Thoracic aorta (tissue), 2 donors: ENCODE measurements at regions not wholly inside any gene's neighbourhood (a gene's known extent, or its start where the extent isn't known, plus 50 kb on each side); places are given as distances from the start of the nearest gene placed in this dataset.

Experiments
- ATAC-seq: fragments of 150-250 bp; one replicate; pipeline ENCODE4 v1.8.0; 2017; ENCODE audit warnings: low read depth; ENCODE audit not compliant: insufficient number of reproducible peaks, low FRiP score
- DNase-seq: peaks from one replicate; pipeline ENCODE4 v3.0.0-alpha.2; 2020; ENCODE audit warnings: low spot score
- H3K27ac ChIP-seq, 2 donors: fragments of 200-600 bp; sonication (generic); 1 replicate in 1 of 2; 2 replicates in 1 of 2; pipeline ENCODE4 v1.5.1; 2016; ENCODE audit warnings: mild to moderate bottlenecking in 2 of 2, moderate library complexity in 2 of 2
- H3K27me3 ChIP-seq: fragments of 200-600 bp; sonication (generic); replicated peaks from 2 replicates; pipeline ENCODE4 v1.6.0; 2016; ENCODE audit warnings: mild to moderate bottlenecking; ENCODE audit not compliant: insufficient read depth
- H3K36me3 ChIP-seq: fragments of 200-600 bp; sonication (generic); one replicate; pipeline ENCODE4 v1.5.1; 2016
- H3K4me1 ChIP-seq, 2 donors: fragments of 200-600 bp; sonication (generic); 1 replicate in 1 of 2; 2 replicates in 1 of 2; pipeline versions ENCODE4 v1.5.1 to v1.6.0; 2016; ENCODE audit warnings: low read depth in 2 of 2, mild to moderate bottlenecking in 1 of 2; ENCODE audit not compliant: control insufficient read depth in 1 of 2
- H3K4me3 ChIP-seq: fragments of 200-600 bp; sonication (generic); 2 replicates; pipeline ENCODE4 v1.5.1; 2016; ENCODE audit warnings: mild to moderate bottlenecking
- H3K9me3 ChIP-seq: fragments of 200-600 bp; sonication (generic); 2 replicates; pipeline ENCODE4 v1.5.1; 2016
- TF ChIP-seq, protein P1 (sequence below): fragments of 200-600 bp; sonication (generic); IDR thresholded peaks from one replicate; pipeline ENCODE4 v1.5.1; 2019; ENCODE audit warnings: antibody characterized with exemption

DNA sequence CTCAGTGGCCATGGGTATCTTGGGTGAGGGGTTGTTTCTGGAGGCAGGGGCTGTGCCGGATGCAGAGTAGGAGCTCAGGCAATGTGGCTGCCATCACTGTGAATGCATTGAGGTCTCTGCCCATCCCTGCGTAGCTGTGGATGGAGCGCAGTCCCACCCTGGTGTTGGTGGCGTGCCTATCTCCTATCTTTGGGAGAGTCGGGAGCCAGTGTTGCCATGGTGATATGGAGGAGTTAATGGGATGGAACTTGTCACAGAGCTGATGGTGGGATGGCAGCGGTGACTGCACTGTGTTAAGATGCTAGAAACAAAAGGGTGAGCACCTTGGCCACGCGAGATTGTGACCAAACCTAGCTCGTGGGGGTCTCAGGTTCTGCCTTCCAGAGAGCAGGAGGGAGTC, 197.3 kb downstream of the MELK start:
- no peaks in the 10 kb centered on the region for H3K27me3 ChIP-seq
- no peak overlapping the region for H3K4me3 ChIP-seq
- H3K9me3 ChIP-seq = no peaks in the 10 kb centered on the region
- ATAC-seq = no peak
- no peak overlapping the region for H3K27ac ChIP-seq
- no peak for DNase-seq
- TF ChIP-seq, protein P1, sequence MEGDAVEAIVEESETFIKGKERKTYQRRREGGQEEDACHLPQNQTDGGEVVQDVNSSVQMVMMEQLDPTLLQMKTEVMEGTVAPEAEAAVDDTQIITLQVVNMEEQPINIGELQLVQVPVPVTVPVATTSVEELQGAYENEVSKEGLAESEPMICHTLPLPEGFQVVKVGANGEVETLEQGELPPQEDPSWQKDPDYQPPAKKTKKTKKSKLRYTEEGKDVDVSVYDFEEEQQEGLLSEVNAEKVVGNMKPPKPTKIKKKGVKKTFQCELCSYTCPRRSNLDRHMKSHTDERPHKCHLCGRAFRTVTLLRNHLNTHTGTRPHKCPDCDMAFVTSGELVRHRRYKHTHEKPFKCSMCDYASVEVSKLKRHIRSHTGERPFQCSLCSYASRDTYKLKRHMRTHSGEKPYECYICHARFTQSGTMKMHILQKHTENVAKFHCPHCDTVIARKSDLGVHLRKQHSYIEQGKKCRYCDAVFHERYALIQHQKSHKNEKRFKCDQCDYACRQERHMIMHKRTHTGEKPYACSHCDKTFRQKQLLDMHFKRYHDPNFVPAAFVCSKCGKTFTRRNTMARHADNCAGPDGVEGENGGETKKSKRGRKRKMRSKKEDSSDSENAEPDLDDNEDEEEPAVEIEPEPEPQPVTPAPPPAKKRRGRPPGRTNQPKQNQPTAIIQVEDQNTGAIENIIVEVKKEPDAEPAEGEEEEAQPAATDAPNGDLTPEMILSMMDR = no peak
- no peaks in the 10 kb centered on the region for H3K4me1 ChIP-seq
- no peaks in the 10 kb centered on the region for H3K36me3 ChIP-seq

DNA sequence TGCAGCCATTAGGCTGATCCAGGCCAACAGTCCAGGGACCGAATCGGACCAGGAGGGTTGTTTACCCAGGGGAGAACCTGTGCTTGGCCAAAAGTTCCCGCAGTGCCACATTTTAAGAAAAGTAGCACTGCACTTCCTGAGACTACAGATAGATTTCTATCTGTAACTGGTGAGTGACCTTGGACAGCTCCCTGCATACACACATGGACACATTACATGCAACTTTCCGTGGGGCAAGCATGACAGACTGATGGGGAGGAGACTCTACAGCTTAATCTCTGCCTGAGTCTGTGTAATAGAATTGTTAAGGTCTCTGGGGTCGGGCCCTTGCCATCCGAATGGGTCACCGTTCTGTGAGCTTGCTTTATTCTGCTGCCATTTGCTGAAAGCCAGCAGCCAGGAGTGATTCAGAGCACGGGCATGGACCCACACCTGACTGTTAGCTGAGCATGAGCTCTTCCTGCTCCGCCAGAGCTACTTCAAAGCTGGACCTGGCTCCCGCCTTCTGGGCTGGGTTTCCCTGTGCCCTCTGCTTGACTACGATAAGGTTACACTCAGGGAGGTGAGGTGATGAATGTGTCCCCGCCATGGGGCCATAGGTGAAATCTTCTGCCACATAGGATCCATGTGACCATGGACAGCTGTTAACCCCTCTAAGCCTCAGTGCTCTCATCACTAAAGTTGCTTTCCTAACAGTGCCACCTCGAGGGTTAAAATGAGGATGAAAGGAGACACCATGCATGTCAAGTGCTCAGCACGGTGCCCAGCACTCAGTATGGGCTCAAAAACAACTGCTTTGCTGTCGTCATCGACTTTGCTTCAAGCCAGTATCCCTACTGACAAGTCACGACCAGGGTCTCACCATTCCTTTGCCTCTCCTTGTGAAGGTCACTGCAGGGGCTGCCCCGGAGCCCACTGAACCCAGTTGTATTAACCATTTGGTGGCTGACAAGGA, 200.0 kb downstream of the MELK start:
- Histone ChIP-seq H3K4me1 (no peaks in the 10 kb centered on the region), H3K9me3 (no peaks in the 10 kb centered on the region), H3K36me3 (no peaks in the 10 kb centered on the region), H3K27ac (no peak overlapping the region), H3K27me3 (no peaks in the 10 kb centered on the region), H3K4me3 (no peak overlapping the region)
- TF ChIP-seq, protein P1 = no peak
- ATAC-seq (no peak), DNase-seq (no peak)

DNA sequence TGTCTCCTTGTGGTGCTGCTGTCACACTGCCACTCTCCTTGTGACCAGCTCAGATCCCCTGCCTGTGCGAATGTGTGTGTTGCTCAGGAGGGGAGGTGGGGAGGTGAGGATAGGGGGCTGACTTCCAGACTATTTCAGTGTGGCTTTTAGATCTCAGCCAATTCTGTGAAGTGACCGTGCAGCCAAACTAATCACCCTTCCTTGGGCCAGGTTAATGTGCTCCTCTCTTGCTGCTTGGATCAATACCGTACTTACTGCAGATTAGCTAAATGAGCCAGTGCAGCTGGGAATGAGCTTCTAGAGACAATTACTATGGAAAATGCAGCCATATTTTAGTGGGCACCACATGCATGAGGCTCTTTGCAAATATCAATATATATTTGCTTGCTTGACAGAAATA, 206.0 kb downstream of the MELK start:
- H3K9me3 ChIP-seq = no peaks in the 10 kb centered on the region
- no peaks in the 10 kb centered on the region for H3K4me1 ChIP-seq
- H3K27me3 ChIP-seq = no peaks in the 10 kb centered on the region
- ATAC-seq (no peak), DNase-seq (no peak)
- H3K36me3 ChIP-seq = no peaks in the 10 kb centered on the region
- H3K27ac ChIP-seq = no peak overlapping the region
- TF ChIP-seq, protein P1 = no peak
- H3K4me3 ChIP-seq = no peak overlapping the region

DNA sequence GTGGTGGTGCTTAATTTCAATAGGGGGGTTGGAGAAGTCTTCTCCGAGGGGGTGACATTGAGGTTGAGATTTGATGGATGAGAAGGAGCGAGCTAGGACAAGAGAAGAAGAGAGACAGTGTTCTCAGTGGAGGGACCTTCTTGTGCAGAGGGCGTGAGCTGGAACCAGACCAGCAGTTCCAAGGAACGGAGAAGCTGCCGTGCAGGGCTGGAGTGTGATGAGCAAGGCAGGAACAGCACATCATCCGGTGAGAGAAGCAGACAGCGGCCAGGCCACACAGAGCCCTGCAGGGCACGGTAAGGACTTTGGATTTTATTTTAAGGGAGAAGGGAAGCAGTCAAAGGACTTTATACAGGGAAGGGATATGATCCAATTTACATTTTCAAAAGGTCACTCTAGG, 206.9 kb downstream of the MELK start:
- Histone ChIP-seq H3K4me3 (no peak overlapping the region), H3K27me3 (no peaks in the 10 kb centered on the region), H3K9me3 (no peaks in the 10 kb centered on the region), H3K4me1 (no peaks in the 10 kb centered on the region), H3K36me3 (no peaks in the 10 kb centered on the region), H3K27ac (no peak overlapping the region)
- TF ChIP-seq, protein P1 = no peak
- ATAC-seq (no peak), DNase-seq (no peak)

DNA sequence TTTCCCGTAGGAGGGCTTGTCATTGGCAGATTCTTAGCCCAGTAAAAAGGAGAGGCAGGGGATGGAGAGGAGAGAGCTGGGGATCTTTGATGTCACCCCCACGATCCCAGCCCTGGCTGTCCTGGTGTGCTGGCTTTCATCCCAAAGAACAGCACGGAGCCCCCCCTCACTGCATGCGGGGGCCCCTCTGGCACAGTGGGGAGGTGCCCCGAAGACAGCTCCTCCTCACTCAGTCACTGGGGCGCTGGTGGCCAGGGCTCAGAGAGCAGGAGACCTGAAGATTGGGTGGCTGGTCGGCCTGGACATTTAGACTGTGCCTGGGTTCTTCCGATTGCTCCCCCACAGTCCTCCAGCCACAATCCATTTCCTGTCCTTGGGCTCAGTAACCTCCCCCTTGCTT, 207.5 kb downstream of the MELK start:
- no peak for ATAC-seq
- DNase-seq = no peak

More for the DNA sequence above, 207.5 kb downstream of the MELK start:
- no peaks in the 10 kb centered on the region for H3K9me3 ChIP-seq
- TF ChIP-seq, protein P1 = no peak
- H3K4me3 ChIP-seq = no peak overlapping the region
- no peaks in the 10 kb centered on the region for H3K36me3 ChIP-seq
- H3K27me3 ChIP-seq = no peaks in the 10 kb centered on the region
- H3K4me1 ChIP-seq = no peaks in the 10 kb centered on the region
- H3K27ac ChIP-seq = no peak overlapping the region
